ENCODE measurements at regions not wholly inside any gene's neighbourhood (a gene's known extent, or its start where the extent isn't known, plus 50 kb on each side); places are given as distances from the start of the nearest gene placed in this dataset.
"Not testable (repeated sequence)": the region's sequence is repeated elsewhere in the genome, so short reads cannot be mapped to it uniquely, and the experiment has no call there.

DNA sequence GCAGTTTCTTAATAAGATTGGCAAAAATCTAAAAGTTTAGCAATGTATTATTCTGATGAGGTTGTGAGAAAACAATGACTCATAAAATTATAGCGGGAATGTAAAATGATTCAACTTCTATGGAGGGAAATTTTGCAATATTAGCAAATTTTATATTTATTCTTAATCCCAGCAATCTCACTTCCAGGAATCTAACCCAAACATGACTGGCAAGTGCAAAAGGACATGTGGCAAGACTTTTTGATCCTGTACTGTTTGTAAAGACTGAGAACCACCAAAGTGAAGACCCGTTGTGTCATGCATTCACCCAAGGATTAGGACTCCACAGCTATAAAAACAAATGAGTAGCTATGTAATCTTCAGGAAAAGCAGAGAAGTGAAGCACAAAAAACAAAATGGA, 234.8 kb upstream of the KYNU start:
- no peak for DNase-seq (ENCODE audit: low spot score)

- no peak for DNase-seq (ENCODE audit: low spot score)
Observed at GRCh38 chr2:142629193-142629592, 248.3 kb upstream of the KYNU start.

DNA sequence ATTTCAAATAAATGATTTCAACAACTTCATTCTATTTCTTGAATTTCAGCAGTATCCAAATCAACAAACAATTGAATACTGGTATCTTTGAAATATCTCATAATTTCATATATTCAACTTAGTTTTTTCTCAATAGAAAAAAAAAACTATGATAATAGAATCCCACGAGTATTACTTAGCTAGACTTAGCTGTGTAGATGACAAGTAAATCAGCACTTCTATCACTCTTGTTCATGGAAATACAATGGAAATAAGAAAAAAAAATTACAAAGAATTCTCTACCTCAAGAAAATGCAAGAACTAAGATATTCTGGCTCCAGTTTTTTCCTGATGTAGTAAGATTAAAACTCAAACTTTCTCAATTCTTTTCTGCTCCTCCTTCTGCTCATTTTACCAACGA, 256.2 kb upstream of the KYNU start:
- no peak for DNase-seq (ENCODE audit: low spot score)

DNA sequence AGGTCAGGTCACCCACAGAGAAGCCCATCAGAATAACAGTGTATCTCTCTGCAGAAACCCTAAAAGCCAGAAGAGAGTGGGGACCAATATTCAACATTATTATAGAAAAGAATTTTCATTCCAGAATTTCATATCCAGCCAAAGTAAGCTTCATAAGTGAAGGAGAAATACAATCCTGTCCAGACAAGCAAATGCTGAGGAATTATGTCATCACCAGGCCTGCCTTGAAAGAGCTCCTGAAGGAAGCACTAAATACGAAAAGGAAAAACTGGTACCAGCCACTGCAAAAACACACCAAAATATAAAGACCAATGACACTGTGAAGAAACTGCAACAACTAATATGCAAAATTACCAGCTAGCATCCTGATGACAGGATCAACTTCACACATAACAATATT, 260.0 kb upstream of the KYNU start:
- DNase-seq (ENCODE audit: low spot score) = no peak

DNA sequence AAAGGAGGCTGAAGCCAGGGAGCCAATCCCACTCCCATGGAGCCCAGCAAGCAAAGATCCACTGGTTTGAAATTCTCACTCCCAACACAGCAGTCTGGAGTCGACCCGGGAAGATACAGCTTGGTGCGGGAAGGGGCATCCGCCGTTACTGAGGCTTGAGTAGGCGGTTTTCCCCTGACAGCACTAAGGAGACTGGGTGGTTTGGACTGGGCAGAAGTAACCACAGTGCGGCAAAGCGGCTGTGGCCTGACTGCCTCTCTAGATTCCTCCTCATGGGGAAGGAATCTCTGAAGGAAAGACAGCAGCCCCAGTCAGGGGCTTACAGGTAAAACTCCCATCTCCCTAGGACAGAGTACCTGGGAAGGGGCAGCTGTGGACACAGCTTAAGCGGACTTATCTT, 261.6 kb upstream of the KYNU start:
- no peak for DNase-seq (ENCODE audit: low spot score)

- DNase-seq (ENCODE audit: low spot score) = not testable (repeated sequence)
Observed at GRCh38 chr2:142613193-142613592, 264.3 kb upstream of the KYNU start.

DNA sequence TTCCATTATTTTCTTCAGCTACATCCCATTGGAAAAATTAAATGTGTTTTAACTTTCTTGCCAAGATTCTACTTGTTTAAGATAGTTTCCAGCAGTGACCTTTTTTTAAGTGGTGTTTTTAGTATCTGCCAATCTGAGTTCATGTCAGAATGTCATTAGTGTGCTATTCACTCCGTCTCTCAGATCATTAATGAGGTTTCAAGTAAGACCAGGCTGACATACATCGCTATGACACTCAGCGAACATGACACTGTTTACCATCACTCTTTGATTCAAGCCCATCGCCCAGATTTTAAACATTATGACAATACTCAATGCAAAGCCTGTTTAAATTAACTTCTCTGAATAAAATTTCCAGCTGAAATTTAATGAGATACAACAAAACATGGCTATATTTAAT, 272.0 kb upstream of the KYNU start:
- no peak for DNase-seq (ENCODE audit: low spot score)

DNA sequence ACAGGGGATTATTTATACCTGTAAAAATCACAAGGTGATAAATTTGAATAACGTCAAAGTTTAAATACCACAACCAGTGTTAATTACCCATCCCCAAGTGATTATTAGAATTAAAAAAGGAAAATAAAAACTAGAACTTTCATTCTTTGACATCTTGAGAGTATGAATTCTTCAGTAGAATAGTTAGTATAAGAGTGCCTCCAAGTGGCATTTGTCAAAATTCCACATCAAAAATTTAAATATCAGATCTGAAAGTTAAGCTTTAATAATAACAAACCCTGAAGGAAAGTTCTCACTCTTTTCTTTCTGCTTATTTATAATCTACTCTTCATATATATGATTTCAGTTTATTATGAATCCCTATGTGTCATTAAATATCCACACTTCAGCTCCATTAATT, 273.7 kb upstream of the KYNU start:
- DNase-seq (ENCODE audit: low spot score) = peak; percentile 31

DNA sequence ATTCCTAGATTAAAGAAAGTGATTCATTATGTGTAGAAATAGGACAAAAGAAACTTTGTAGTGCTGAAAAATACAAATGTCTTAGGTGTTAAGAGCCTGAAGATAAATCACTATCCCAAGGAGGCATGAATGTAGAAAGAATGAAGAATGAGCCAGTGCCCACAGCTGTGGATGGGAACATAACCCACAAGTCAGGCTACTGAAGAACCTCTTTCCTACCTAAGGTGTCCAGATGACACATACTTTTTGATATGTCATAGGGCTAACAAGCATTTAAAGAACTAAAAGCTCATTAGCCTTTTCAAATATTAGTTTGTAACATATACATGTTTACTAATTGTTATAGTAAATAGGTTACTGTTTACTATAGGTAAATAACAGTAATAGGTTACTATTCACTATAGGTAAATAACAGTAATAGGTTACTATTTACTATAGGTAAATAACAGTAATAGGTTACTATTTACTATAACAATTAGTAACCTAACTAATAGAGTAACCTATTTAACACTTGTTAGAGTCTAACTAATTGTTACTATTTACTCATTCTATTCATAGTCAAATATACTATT, 275.0 kb upstream of the KYNU start:
- DNase-seq (ENCODE audit: low spot score) = no peak

DNA sequence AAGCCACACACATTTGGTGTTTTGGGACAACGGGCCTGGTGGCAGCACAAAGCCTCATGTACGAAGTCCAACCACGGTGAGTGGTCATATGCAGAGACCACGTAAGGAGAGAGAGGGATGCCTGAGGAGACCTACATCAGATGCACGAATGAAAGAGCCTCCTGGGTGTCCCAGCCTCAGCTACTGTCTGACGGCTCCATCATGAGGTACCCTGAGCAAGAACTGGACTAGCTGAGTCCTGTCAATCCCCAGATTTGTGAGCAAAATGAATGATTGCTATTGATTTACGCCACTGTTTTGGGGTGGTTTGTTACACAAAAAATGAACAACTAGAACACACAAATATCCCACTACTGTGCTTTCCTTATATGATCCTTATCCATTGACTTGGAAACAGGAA, 275.7 kb upstream of the KYNU start:
- DNase-seq (ENCODE audit: low spot score) = no peak

DNA sequence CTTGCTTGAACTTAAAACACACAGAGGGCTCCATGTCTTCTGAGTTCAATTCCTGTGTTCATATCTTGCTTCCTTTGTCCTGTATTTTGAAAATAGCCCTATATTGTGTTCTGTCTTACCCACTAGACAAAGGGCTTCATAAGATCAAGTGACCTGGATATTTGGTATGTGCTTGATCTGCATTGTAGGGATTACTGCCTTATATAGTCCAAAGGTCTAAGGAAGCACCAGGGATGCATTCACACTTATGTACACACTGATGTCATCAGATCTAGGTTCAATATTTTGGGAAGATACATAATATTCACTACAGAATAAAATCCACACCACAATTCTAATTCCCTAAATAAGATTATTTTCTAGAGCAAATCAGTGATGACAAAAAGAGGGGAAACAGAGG, 278.0 kb upstream of the KYNU start:
- no peak for DNase-seq (ENCODE audit: low spot score)

- no peak for DNase-seq (ENCODE audit: low spot score)
Observed at GRCh38 chr2:142598846-142599245, 278.6 kb upstream of the KYNU start.

DNA sequence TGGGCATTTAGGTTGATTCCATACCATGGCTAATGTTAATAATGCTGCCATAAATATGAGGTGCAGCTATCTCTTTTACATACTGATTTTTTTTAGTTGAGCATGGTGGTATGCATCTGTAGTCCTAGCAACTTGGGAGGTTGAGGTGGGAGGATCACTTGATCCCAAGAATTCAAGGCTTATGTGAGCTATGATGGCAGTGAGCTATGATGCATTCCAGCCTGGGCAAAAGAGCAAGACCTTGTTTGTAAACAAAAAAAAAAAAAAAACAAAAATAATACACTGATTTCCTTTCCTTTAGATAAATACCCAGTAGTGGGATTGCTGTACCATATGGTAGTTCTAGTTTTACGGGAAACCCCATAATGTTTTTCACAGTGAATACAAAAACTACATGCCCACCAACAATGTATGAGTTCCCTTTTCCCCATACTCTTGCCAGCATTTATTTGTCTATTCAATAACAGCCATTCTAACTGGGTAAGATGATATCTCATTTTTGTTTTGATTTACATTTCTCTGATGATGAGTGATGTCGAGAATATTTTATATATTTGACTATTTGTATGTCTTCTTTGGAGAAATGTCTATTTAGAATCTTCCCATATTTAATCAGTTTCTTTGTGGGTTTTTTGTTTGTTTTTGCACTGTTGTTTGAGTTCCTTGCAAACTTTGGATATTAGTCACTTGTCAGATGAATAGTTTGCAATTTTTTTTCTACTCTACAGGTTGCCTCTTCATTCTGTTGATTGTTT, 281.0 kb upstream of the KYNU start:
- no peak for DNase-seq (ENCODE audit: low spot score)

GRCh38 chr2:142594935-142595334, 282.5 kb upstream of the KYNU start:
- DNase-seq (ENCODE audit: low spot score) = no peak

DNA sequence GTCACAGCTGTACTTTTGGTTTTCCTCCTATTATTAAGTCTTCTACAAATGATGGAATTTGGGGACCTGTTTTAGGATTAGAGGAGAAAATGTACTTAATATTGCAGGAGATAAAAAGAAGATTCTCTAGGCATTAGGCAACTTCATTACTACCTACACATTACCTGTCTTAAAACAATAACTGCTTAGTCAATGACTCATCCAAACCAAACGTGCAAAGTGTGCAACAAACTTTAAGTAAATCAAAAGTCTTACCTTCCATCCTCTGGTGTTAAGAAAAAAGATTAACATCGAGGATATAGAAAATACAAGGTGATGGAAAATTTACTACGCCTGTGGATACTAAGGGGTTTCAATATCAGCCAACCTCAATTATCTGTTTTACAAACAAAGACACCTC, 285.3 kb upstream of the KYNU start:
- no peak for DNase-seq (ENCODE audit: low spot score)

DNA sequence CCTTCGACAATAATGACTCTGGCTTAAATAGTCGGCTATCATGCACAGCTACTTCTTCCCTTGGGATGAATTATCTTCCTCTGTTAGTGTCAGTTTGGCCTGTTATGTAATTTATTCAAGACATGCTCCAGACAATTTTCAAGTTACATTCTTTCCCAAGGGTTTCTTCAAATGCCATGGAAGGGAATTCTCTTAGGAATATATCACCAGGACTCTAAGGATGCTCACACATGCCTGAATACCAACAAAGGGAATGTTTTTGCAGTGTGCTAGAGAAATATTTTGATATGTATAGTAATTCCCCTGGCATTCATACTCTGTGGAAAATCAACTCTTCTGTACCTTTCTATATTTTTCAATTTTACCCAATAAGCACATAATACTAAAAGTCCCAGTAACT, 286.0 kb upstream of the KYNU start:
- DNase-seq (ENCODE audit: low spot score) = no peak

DNA sequence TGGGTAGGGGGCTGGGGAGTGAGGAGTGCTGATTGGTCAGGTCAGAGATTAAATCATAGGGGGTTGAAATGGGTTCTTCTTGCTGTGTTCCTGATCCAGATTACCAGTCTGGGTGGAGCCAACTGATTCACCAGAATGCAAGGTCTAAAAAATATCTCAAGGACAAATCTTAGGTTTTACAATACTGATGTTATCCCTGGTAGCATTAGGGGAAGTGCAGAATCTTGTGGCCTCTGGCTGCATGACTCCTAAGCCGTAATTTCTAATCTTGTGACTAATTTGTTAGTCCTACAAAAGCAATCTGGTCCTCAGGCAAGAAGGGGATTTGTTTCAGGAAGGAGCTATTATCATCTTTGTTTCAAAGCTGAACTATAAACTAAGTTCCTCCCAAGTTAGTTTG, 289.2 kb upstream of the KYNU start:
- DNase-seq (ENCODE audit: low spot score) = no peak

DNA sequence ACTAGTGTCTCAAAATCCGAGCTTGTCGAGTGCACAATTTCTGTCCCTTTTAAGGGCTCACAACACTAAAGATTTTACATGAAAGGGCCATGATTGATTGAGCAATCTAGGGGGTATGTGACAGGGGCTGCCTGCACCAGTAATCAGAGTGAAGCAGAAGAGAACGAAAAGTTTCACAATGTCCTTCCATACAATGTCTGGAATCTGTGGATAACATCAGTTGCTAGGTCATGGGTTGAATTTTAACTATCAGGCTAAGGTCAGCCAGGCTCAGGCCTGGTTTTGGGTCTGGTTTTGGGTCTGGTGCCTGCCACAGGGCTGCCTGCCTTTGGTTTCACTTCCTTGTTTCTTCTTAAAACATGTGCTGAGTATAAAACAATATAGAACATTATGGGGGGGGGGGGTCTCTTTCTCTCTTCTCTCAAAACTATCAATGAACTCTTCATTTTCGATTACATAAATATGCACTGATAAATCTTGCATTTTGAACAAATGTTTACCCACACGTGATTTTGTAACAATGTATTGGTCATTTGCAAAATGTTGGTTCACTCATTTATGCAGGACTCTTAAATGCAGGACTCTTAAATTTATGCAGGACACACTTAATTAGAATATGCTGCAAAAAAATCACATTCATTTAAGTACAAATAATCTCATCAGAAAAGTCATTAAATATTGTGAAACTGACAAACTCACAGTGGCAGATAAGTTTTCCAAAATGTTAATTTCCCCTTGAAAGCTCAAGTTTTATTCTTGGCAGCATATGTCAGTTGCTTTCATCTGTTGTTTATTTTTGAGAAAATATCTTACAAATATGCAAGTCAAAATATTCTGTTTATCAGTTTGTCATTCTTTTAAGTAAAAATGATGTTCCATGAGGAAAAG, 290.5 kb upstream of the KYNU start:
- peak; percentile 30 for DNase-seq (ENCODE audit: low spot score)

DNA sequence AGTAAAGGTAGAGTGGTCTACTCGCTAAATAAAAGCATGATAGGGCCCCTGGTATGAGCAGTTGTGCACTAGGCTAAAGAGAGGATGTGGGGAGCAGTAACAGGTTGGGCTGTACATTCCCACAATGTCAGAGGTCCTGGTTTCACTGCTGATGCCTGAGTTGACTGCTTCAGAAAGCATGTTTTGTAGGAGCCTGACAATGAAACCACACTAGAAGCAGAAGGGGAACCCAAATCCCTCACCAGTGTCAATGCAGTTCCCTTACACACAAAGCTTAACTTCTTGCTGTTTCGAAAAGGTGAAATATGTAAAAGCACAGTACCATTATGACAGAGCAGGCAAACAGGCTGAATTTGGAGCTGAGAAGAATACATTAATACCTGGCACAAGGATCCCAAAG, 291.7 kb upstream of the KYNU start:
- no peak for DNase-seq (ENCODE audit: low spot score)

DNA sequence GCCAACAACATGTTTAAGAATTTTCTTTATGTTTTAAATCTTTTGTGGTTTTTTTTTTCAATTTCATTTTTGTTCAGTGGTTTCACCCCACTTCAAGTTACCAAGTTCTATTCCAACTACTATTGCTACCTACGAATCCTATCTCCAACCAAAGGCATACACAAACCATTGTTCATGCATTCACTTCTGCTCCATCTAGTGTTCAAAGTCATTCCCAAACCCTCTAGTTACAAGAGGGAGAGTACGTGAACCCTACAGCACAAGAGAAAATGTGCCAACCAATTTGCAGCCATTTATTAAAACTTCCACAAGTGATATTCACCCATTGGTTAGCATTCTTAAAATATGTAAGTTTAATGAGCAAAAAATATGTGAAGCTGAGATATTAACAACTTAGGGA, 295.1 kb upstream of the KYNU start:
- no peak for DNase-seq (ENCODE audit: low spot score)

DNA sequence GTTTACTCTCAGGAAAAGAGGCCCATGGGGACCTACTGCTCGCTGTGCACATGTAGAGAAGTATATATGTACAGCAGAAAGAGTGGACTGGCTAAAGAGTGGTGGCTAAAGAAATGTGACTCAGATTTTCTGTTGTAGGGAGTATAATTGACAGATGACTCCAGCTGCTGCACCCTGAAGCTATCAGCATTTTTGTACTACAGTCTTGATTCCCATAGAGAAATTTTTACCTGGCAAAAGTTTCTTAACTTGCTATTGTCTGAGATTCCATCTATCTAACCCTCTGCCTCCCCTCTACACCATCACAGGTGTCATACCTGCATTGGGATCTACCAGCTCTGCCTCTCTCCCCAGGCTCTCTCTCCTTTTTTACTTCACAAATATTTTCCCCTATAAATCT, 296.0 kb upstream of the KYNU start:
- no peak for DNase-seq (ENCODE audit: low spot score)

GRCh38 chr2:142580691-142581090, 296.8 kb upstream of the KYNU start:
- no peak for DNase-seq (ENCODE audit: low spot score)

GRCh38 chr2:142575561-142575960, 301.9 kb upstream of the KYNU start:
- no peak for DNase-seq (ENCODE audit: low spot score)
